HPDE6-E6E7 (cell line): ENCODE measurements at regions not wholly inside any gene's neighbourhood (a gene's known extent, or its start where the extent isn't known, plus 50 kb on each side); places are given as distances from the start of the nearest gene placed in this dataset.

Source experiments
- DNase-seq: peaks from one replicate; pipeline ENCODE4 v3.0.0; 2011; ENCODE audit warnings: missing footprints; ENCODE audit errors: extremely low spot score

- no peak for DNase-seq
These were observed 176.0 kb downstream of the ESRRB start for GRCh38 chr14:76551906-76552305.

GRCh38 chr14:76564471-76565422, 188.8 kb downstream of the ESRRB start:
- no peak for DNase-seq

GRCh38 chr14:76566439-76566838, 190.5 kb downstream of the ESRRB start:
- no peak for DNase-seq

- DNase-seq = no peak
These were observed 186.7 kb upstream of the VASH1 start for GRCh38 chr14:76574416-76575095.

GRCh38 chr14:76575108-76575507, 186.2 kb upstream of the VASH1 start:
- DNase-seq = no peak

GRCh38 chr14:76576047-76576741, 185.1 kb upstream of the VASH1 start:
- DNase-seq = no peak

GRCh38 chr14:76577090-76577489, 184.2 kb upstream of the VASH1 start:
- DNase-seq = no peak

GRCh38 chr14:76577837-76578236, 183.4 kb upstream of the VASH1 start:
- no peak for DNase-seq

GRCh38 chr14:76580399-76580798, 180.9 kb upstream of the VASH1 start:
- DNase-seq = no peak

- no peak for DNase-seq
These were observed 180.3 kb upstream of the VASH1 start for GRCh38 chr14:76580967-76581366.

GRCh38 chr14:76581592-76581991, 179.7 kb upstream of the VASH1 start:
- no peak for DNase-seq

GRCh38 chr14:76582447-76582846, 178.8 kb upstream of the VASH1 start:
- no peak for DNase-seq

- DNase-seq = no peak
These were observed 178.1 kb upstream of the VASH1 start for GRCh38 chr14:76583174-76583573.

- DNase-seq = no peak
These were observed 177.5 kb upstream of the VASH1 start for GRCh38 chr14:76583805-76584204.

- DNase-seq = no peak
These were observed 177.0 kb upstream of the VASH1 start for GRCh38 chr14:76584271-76584702.

- no peak for DNase-seq
These were observed 175.7 kb upstream of the VASH1 start for GRCh38 chr14:76585616-76586015.

GRCh38 chr14:76589246-76589645, 172.0 kb upstream of the VASH1 start:
- no peak for DNase-seq

GRCh38 chr14:76591266-76591665, 170.0 kb upstream of the VASH1 start:
- no peak for DNase-seq

- no peak for DNase-seq
These were observed 166.0 kb upstream of the VASH1 start for GRCh38 chr14:76595266-76595665.

GRCh38 chr14:76597387-76597786, 163.9 kb upstream of the VASH1 start:
- DNase-seq = no peak

GRCh38 chr14:76599141-76599540, 162.1 kb upstream of the VASH1 start:
- no peak for DNase-seq

GRCh38 chr14:76599559-76600287, 161.5 kb upstream of the VASH1 start:
- DNase-seq = no peak
